HG02840 (cell line): ENCODE measurements at regions not wholly inside any gene's neighbourhood (a gene's known extent, or its start where the extent isn't known, plus 50 kb on each side); places are given as distances from the start of the nearest gene placed in this dataset.

Experiments
- ATAC-seq: cut with Tn5 transposase; IDR thresholded peaks from one replicate; pipeline ENCODE4 v1.9.1; 2021; ENCODE audit warnings: mild to moderate bottlenecking, moderate library complexity, moderate number of reproducible peaks; ENCODE audit not compliant: unreplicated experiment, low FRiP score

- no peak for ATAC-seq
These were observed 297.4 kb downstream of the ANKRD50 start for GRCh38 chr4:124415146-124415545.

GRCh38 chr4:124417371-124417770 is 295.2 kb downstream of the ANKRD50 start:
- no peak for ATAC-seq

GRCh38 chr4:124420166-124420695 is 292.3 kb downstream of the ANKRD50 start:
- ATAC-seq = no peak

DNA sequence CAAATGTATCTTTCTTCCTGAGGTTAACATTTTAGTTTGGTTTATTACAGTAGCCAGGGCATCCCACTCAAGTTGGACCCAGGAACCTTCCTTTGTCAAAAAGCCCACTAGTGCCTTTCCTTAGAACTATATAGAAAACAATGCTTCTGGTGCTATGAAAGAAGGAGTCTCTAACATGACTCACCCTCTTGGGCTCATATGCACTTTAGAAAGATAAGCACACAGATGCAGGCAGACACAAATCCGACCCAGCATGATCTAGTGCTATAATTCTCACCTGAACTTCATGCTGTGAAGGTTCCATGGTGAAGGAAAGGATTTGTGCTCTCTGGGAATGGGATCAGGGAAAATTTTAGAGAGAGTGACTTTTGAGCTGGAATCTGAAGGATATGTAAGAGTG is 289.4 kb downstream of the ANKRD50 start:
- ATAC-seq = no peak

GRCh38 chr4:124426279-124426678 is 286.3 kb downstream of the ANKRD50 start:
- no peak for ATAC-seq

GRCh38 chr4:124427095-124427767 is 285.3 kb downstream of the ANKRD50 start:
- no peak for ATAC-seq

DNA sequence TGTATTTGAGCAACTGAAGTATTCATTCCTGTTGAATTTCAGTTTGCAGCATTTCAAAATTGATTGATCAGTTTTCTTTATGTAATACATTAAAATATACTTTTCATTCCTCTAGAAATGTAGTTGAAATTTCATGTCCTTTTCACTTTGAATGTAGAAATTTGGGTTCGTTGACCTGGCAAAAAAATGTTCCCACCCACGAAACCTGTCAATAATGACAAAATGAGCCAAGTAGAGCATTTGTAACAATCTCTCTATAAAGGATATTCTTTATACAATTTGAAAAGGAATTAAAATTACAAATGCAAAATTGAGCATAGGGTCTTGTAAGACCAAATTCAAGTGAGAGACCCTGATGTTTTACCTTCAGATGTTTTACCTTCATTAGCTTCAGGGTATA is 283.9 kb downstream of the ANKRD50 start:
- no peak for ATAC-seq

GRCh38 chr4:124429746-124430250 is 282.7 kb downstream of the ANKRD50 start:
- no peak for ATAC-seq

DNA sequence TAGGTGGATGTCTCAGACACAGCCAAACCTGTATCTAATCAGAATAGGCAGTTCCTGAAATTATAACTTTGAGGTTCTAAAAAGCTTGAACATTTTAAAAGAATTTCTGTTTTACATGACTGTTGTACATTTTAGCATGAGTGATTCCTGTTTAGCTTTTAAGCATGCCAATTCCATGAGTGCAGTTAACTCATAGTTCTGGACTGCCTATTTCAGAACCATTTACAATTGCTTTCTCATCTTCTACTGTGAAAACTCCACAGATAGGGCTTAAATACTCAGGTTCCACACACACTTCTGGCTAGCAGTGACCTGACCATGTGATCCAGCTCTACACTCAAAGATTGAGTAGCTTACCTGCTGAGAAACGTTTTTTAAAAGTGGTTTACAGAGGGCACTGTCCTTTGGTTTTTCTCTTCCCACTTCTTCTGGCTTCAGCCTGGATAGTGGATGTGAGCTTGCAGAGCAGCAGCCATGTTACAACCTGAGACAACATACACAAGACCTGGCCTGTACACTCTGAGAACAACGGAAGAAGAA is 280.8 kb downstream of the ANKRD50 start:
- ATAC-seq = no peak

GRCh38 chr4:124432500-124432899 is 280.0 kb downstream of the ANKRD50 start:
- ATAC-seq = no peak

- no peak for ATAC-seq
These were observed 279.5 kb downstream of the ANKRD50 start for GRCh38 chr4:124433044-124433443.

- ATAC-seq = no peak
These were observed 279.0 kb downstream of the ANKRD50 start for GRCh38 chr4:124433500-124433899.

DNA sequence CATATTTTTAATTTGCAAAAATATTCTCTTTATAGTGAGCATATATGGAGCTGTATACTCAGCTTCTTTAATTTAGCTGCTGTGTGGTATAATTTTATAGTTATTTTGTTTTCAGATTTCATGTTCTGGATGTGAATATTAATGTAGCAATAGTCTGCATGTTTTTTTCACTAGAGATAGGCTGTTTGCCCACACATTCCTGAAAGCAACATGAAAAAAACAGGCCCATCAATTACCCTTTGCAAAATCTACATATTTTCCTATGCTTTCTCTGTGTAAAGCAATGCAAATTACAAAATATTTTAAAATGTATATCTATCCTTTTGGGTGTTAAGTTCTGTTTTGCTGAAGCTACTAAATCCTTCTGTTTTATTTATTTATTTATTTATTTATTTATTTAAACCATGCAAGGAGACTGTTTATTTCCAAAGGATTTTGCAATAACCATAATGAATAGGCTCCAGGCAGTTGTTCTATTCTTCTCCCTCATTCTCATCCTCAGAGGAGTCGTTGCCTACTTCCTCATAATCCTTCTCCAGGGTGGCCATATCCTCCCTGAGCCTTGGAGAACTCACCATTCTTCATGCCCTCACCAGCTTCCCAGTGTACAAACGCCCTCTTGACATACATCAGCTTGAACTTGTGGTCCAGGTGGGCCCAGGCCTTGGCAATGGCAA is 277.1 kb downstream of the ANKRD50 start:
- no peak for ATAC-seq

GRCh38 chr4:124437853-124438495 is 274.6 kb downstream of the ANKRD50 start:
- ATAC-seq = no peak

- ATAC-seq = no peak
These were observed 267.5 kb downstream of the ANKRD50 start for GRCh38 chr4:124445071-124445470.

DNA sequence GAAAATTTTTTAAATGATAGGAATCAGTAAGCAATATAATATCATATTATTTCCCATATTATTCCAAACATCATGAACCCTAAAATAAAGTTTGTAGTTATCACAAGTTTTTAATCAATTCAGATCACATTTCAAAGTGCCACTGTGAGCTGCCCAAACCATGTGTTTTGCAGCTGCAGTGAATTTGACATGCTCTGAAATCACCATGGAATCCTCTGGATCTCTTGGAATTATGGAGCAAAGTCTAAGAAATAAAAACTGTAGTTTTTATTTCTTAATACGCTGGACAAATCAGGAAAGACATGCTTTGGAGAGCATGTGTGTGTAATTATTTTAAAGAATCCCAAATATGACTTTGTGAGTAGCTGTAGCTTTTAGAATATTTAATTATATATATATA is 262.7 kb downstream of the ANKRD50 start:
- ATAC-seq = no peak

DNA sequence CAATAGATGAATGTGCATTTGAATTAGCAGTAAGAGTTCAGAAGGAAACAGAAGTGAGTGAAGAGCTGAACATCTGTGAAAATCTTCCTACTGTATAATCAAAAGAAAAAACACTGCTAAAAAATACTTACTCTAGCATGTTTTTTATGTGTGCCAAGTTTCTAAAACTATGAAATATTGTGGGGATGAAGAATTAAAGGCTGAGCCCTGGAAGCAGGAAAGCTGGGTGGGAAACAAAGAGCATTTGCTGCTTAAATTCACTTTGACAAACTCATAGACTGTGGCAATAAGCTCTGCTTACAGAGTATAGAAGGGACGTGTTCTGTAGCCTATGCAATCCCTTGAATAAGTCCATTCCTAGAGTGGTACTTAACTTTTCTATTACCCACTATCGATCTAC is 261.7 kb downstream of the ANKRD50 start:
- ATAC-seq = no peak

- ATAC-seq = no peak
These were observed 257.7 kb downstream of the ANKRD50 start for GRCh38 chr4:124454772-124455270.

DNA sequence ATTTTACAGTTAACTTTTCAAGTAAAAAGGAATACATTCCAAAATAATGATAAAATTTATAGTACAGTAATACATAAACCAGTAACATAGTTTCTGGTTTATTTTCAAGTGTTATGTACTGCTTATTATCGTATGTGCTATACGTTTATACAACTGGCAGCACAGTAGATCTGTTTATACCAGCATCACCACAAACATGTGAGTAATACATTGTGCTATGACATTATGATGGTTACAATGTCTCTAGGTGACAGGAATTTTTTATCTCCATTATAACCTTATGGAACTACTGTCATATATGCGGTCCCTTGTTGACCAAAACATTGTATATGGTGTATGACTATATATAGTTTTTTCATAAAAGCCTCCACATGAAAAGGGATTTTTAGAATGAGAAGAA is 256.9 kb downstream of the ANKRD50 start:
- ATAC-seq = no peak

DNA sequence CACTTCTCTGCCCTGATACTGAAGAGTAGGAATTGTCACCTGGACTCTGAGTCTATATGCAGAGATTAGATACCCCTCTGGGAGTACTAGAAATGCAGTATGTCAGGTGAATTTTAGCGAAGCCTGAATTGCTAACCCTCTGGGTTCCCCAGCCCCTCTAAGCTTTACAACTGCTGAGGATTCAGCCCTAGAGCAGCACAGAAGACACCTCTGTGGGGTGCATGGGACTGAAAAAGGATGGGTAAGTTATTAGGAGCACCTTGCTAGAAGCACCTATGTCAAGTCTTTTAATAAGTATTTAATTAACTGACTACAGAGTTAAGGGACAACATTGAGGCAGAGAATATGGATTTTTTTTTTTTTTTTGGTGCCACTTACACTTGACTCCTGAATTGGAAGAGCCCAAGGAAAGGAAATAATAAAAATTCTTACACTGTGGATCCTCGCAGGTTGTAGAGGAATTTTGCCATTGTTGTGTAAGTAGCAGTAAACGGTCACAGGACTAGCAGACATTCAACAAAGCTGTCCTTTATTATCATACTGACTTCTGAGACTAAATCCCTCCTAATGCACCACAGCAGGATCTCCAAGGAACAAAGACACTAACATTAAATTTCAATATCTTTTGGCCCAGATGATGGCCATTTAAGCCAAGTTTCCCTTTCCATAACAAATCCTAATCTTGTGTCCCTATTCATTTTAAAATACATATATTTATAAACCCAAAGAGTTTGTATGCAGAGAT is 253.2 kb downstream of the ANKRD50 start:
- ATAC-seq = no peak
